ENCODE measurements at regions not wholly inside any gene's neighbourhood (a gene's known extent, or its start where the extent isn't known, plus 50 kb on each side); places are given as distances from the start of the nearest gene placed in this dataset.
A peak's percentile ranks its signal among the peaks of the same experiment; 100 is the strongest.

- no peak for FAIRE-seq
Observed at GRCh38 chr13:33520468-33520839, 234.9 kb upstream of the STARD13 start.

GRCh38 chr13:33524086-33524485 is 238.5 kb upstream of the STARD13 start:
- no peak for FAIRE-seq

GRCh38 chr13:33525763-33526162 is 240.2 kb upstream of the STARD13 start:
- no peak for FAIRE-seq

- FAIRE-seq: no peak
Observed at GRCh38 chr13:33526718-33527117, 241.2 kb upstream of the STARD13 start.

GRCh38 chr13:33528896-33529295 is 243.3 kb upstream of the STARD13 start:
- FAIRE-seq: no peak

GRCh38 chr13:33531484-33531883 is 245.9 kb upstream of the STARD13 start:
- FAIRE-seq: no peak

GRCh38 chr13:33535061-33535460 is 249.5 kb upstream of the STARD13 start:
- FAIRE-seq: no peak

- no peak for FAIRE-seq
Observed at GRCh38 chr13:33536601-33537000, 251.0 kb upstream of the STARD13 start.

- FAIRE-seq: no peak
Observed at GRCh38 chr13:33537026-33537425, 251.5 kb upstream of the STARD13 start.

- no peak for FAIRE-seq
Observed at GRCh38 chr13:33537676-33538075, 252.1 kb upstream of the STARD13 start.

GRCh38 chr13:33541456-33541855 is 255.9 kb upstream of the STARD13 start:
- no peak for FAIRE-seq

- FAIRE-seq: peak; percentile 51
Observed at GRCh38 chr13:33541962-33542308, 256.4 kb upstream of the STARD13 start.

- peak; percentile 80 for FAIRE-seq
Observed at GRCh38 chr13:33542309-33543088, 256.9 kb upstream of the STARD13 start.

- no peak for FAIRE-seq
Observed at GRCh38 chr13:33543089-33543459, 257.5 kb upstream of the STARD13 start.

- peak; percentile 55 for FAIRE-seq
Observed at GRCh38 chr13:33543631-33544265, 258.2 kb upstream of the STARD13 start.

- no peak for FAIRE-seq
Observed at GRCh38 chr13:33544308-33544707, 258.8 kb upstream of the STARD13 start.

GRCh38 chr13:33545492-33545891 is 259.9 kb upstream of the STARD13 start:
- no peak for FAIRE-seq

GRCh38 chr13:33547035-33547434 is 261.5 kb upstream of the STARD13 start:
- no peak for FAIRE-seq

- no peak for FAIRE-seq
Observed at GRCh38 chr13:33548069-33548468, 262.5 kb upstream of the STARD13 start.

GRCh38 chr13:33550276-33550675 is 264.7 kb upstream of the STARD13 start:
- FAIRE-seq: no peak

GRCh38 chr13:33550885-33551284 is 265.3 kb upstream of the STARD13 start:
- no peak for FAIRE-seq

GRCh38 chr13:33554919-33555791 is 262.8 kb upstream of the RFC3 start:
- no peak for FAIRE-seq

GRCh38 chr13:33556828-33557227 is 261.1 kb upstream of the RFC3 start:
- no peak for FAIRE-seq

GRCh38 chr13:33560726-33561125 is 257.2 kb upstream of the RFC3 start:
- FAIRE-seq: no peak
